CD14-positive monocyte (primary cell): ENCODE measurements at regions not wholly inside any gene's neighbourhood (a gene's known extent, or its start where the extent isn't known, plus 50 kb on each side); places are given as distances from the start of the nearest gene placed in this dataset.

Experiments
- DNase-seq, 3 donors: peaks; one replicate each; pipeline ENCODE4 v3.0.0-alpha.2; 2011 to 2022
- H2AFZ ChIP-seq: 2 replicates; pipeline ENCODE4 v1.6.0; 2012; ENCODE audit warnings: mild to moderate bottlenecking, low read depth, low read length, inconsistent platforms; ENCODE audit not compliant: insufficient read depth, poor library complexity, severe bottlenecking
- H3K27ac ChIP-seq, 2 donors: 1 replicate in 1 of 2; 2 replicates in 1 of 2; pipeline ENCODE4 v1.5.1; 2012 to 2013; ENCODE audit warnings: low read length in 2 of 2, control low read depth in 1 of 2, inconsistent platforms in 1 of 2, low read depth in 1 of 2, mild to moderate bottlenecking in 1 of 2
- H3K27me3 ChIP-seq, 2 donors: one replicate each; pipeline versions ENCODE4 v1.6.0 to v1.6.1; 2011 to 2013; ENCODE audit warnings: low read length in 2 of 2; ENCODE audit not compliant: control insufficient read depth in 2 of 2, insufficient read depth in 2 of 2
- H3K36me3 ChIP-seq, 2 donors: replicated peaks in 1 of 2; 1 replicate in 1 of 2; 2 replicates in 1 of 2; pipeline versions ENCODE4 v1.5.1 to v1.6.1; 2012 to 2013; ENCODE audit warnings: low read length in 2 of 2, control low read depth in 1 of 2, inconsistent platforms in 1 of 2, mild to moderate bottlenecking in 1 of 2; ENCODE audit not compliant: insufficient read depth in 2 of 2, control insufficient read depth in 1 of 2
- H3K4me1 ChIP-seq, 2 donors: 1 replicate in 1 of 2; 2 replicates in 1 of 2; pipeline versions ENCODE4 v1.5.1 to v1.6.1; 2012 to 2013; ENCODE audit warnings: low read length in 2 of 2, control low read depth in 1 of 2, inconsistent platforms in 1 of 2, mild to moderate bottlenecking in 1 of 2, moderate library complexity in 1 of 2; ENCODE audit not compliant: insufficient read depth in 2 of 2, control insufficient read depth in 1 of 2
- H3K4me2 ChIP-seq: replicated peaks from 2 replicates; pipeline ENCODE3; 2012; ENCODE audit warnings: low read length, moderate library complexity, mild to moderate bottlenecking; ENCODE audit not compliant: poor library complexity, severe bottlenecking; ENCODE audit errors: extremely low read depth
- H3K4me3 ChIP-seq, 3 experiments: fragments of 200-600 bp in 1 of 3; sonication (generic) in 1 of 3; replicated peaks in 1 of 3; 1 replicate in 2 of 3; 2 replicates in 1 of 3; pipeline ENCODE4 v1.5.1; 2011 to 2013; ENCODE audit warnings: low read length in 3 of 3, mild to moderate bottlenecking in 3 of 3, control low read depth in 2 of 3, low read depth in 2 of 3, inconsistent platforms in 1 of 3, moderate library complexity in 1 of 3
- H3K79me2 ChIP-seq: 2 replicates; pipeline ENCODE4 v1.6.0; 2012; ENCODE audit warnings: mild to moderate bottlenecking, control low read depth, inconsistent platforms, low read length, moderate library complexity; ENCODE audit not compliant: insufficient read depth
- H3K9ac ChIP-seq: 2 replicates; pipeline ENCODE4 v1.6.0; 2017; ENCODE audit warnings: low read length, mild to moderate bottlenecking; ENCODE audit not compliant: insufficient read depth, poor library complexity, severe bottlenecking
- H3K9me3 ChIP-seq, 2 donors: replicated peaks in 1 of 2; 1 replicate in 1 of 2; 2 replicates in 1 of 2; pipeline versions ENCODE4 v1.5.1 to v1.6.1; 2012 to 2013; ENCODE audit warnings: low read length in 2 of 2, control low read depth in 1 of 2; ENCODE audit not compliant: control insufficient read depth in 1 of 2, insufficient read depth in 1 of 2
- H4K20me1 ChIP-seq: 2 replicates; pipeline ENCODE4 v1.6.0; 2012; ENCODE audit warnings: mild to moderate bottlenecking, low read length, control low read depth, moderate library complexity; ENCODE audit not compliant: insufficient read depth
- H3K27ac Mint-ChIP-seq, 7 donors: one replicate each; pipeline ENCODE4 v1.8.0; 2020; ENCODE audit warnings: mild to moderate bottlenecking in 7 of 7, mixed read lengths in 7 of 7, moderate library complexity in 6 of 7, inconsistent platforms in 2 of 7
- H3K27me3 Mint-ChIP-seq, 3 donors: one replicate each; pipeline ENCODE4 v1.8.0; 2021 to 2022; ENCODE audit warnings: low read depth in 3 of 3, mild to moderate bottlenecking in 3 of 3, mixed read lengths in 3 of 3, moderate library complexity in 3 of 3, inconsistent platforms in 1 of 3
- H3K36me3 Mint-ChIP-seq, 2 donors: one replicate each; pipeline ENCODE4 v1.8.0; 2020; ENCODE audit warnings: mixed read lengths in 2 of 2, inconsistent platforms in 1 of 2, mild to moderate bottlenecking in 1 of 2
- H3K4me1 Mint-ChIP-seq: one replicate; pipeline ENCODE4 v1.8.0; 2020; ENCODE audit warnings: mild to moderate bottlenecking, mixed read lengths
- H3K4me3 Mint-ChIP-seq, 2 donors: one replicate each; pipeline ENCODE4 v1.8.0; 2020; ENCODE audit warnings: mild to moderate bottlenecking in 2 of 2, mixed read lengths in 2 of 2, moderate library complexity in 1 of 2
- H3K9me3 Mint-ChIP-seq, 7 donors: one replicate each; pipeline ENCODE4 v1.8.0; 2020 to 2022; ENCODE audit warnings: mixed read lengths in 7 of 7, mild to moderate bottlenecking in 6 of 7, moderate library complexity in 6 of 7, inconsistent platforms in 2 of 7
- WGBS: methylation state at CpG from one replicate; pipeline ENCODE4 v1.1.5; 2013; ENCODE audit warnings: missing lambda C conversion rate; ENCODE audit not compliant: insufficient coverage; 5-methylcytosine and 5-hydroxymethylcytosine counted together
- intact Hi-C, 2 donors: fragments of 100-400 bp; cut with micrococcal nuclease; formaldehyde crosslinking; loops; one replicate each; pipeline versions ENCODE4 v1.15.0 to v1.15.1; 2023
- TF ChIP-seq, protein P1 (sequence below): fragments of 200-600 bp; IDR thresholded peaks from one replicate; pipeline ENCODE4 v1.8.0; 2022; ENCODE audit warnings: antibody characterized with exemption, mild to moderate bottlenecking

DNA sequence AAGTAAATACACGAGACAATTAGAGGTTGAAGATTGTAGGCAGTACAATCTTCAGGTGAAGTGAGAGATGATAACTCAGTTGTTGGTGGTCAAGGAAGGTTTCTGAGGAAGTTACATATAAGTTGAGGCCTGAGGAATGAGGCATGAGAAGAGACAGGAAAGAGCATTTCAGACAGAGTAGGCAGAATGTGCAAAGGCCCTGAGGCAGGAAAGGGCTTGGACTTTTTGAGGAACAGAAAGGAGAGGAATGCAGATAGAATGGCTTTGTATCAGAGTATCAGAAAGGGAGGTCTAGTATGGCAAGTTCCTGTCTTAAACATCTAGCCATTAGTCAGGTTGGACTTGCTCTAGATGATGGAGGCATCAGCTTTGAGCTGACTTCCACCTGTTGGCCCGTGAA, 122.5 kb downstream of the CAND1 start:
- H3K4me2 ChIP-seq = no peak overlapping the region
- no peaks in the 10 kb centered on the region for H3K27me3 ChIP-seq
- H3K27ac ChIP-seq = no peak overlapping the region
- DNase-seq = no peak
- H4K20me1 ChIP-seq = no peaks in the 10 kb centered on the region
- H3K9me3 Mint-ChIP-seq = peaks cover 0 to 2% (median 0%) of the 10 kb centered on the region in 7 donors
- H3K4me3 Mint-ChIP-seq = no peak overlapping the region
- no peaks in the 10 kb centered on the region for H3K36me3 Mint-ChIP-seq
- H3K79me2 ChIP-seq = no peaks in the 10 kb centered on the region
- no peaks in the 10 kb centered on the region for H3K36me3 ChIP-seq
- H3K27me3 Mint-ChIP-seq = peaks cover 0 to 1% (median 0%) of the 10 kb centered on the region in 3 donors
- H3K9me3 ChIP-seq = no peaks in the 10 kb centered on the region
- H2AFZ ChIP-seq = no peak overlapping the region
- TF ChIP-seq, protein P1, sequence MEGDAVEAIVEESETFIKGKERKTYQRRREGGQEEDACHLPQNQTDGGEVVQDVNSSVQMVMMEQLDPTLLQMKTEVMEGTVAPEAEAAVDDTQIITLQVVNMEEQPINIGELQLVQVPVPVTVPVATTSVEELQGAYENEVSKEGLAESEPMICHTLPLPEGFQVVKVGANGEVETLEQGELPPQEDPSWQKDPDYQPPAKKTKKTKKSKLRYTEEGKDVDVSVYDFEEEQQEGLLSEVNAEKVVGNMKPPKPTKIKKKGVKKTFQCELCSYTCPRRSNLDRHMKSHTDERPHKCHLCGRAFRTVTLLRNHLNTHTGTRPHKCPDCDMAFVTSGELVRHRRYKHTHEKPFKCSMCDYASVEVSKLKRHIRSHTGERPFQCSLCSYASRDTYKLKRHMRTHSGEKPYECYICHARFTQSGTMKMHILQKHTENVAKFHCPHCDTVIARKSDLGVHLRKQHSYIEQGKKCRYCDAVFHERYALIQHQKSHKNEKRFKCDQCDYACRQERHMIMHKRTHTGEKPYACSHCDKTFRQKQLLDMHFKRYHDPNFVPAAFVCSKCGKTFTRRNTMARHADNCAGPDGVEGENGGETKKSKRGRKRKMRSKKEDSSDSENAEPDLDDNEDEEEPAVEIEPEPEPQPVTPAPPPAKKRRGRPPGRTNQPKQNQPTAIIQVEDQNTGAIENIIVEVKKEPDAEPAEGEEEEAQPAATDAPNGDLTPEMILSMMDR = no peak
- no peak overlapping the region for H3K9ac ChIP-seq
- H3K27ac Mint-ChIP-seq = no peak overlapping the region
- no peaks in the 10 kb centered on the region for H3K4me1 ChIP-seq
- no peaks in the 10 kb centered on the region for H3K4me1 Mint-ChIP-seq
- WGBS = 100% methylated on average over 2 of the region's 2 CpGs
- intact Hi-C loops = no loop called here
- no peak overlapping the region for H3K4me3 ChIP-seq

DNA sequence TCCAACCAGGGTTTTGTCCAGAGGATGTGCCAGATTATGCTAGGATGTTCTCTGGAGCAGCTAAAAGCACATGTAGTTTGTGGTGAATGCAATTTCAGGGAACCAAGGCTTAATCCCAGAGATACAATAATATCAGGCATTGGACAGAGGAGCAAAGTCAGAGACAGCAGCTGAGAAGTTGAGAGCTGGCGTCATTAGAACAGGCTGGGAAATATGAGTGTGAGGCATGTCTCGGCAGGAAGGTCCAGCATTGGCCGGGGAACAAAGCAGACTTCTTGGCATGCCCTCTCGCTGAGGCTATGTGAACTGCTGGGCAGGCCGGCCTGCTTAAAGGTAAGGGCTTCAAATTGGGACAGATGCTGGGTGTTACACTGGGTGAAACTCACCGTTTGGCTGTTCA, 125.4 kb downstream of the CAND1 start:
- no peaks in the 10 kb centered on the region for H3K36me3 ChIP-seq
- H3K27ac Mint-ChIP-seq = no peak overlapping the region
- H3K4me2 ChIP-seq = no peak overlapping the region
- 95% methylated on average over 4 of the region's 6 CpGs for WGBS
- no peaks in the 10 kb centered on the region for H3K79me2 ChIP-seq
- H4K20me1 ChIP-seq = no peaks in the 10 kb centered on the region
- H3K36me3 Mint-ChIP-seq = no peaks in the 10 kb centered on the region
- H3K4me3 ChIP-seq = no peak overlapping the region
- no peaks in the 10 kb centered on the region for H3K4me1 ChIP-seq
- peaks cover 0 to 2% (median 1%) of the 10 kb centered on the region in 3 donors for H3K27me3 Mint-ChIP-seq
- intact Hi-C loops = no loop called here
- H3K9me3 ChIP-seq = no peaks in the 10 kb centered on the region
- peaks cover 0 to 2% (median 0%) of the 10 kb centered on the region in 7 donors for H3K9me3 Mint-ChIP-seq
- no peak overlapping the region for H3K4me3 Mint-ChIP-seq
- no peaks in the 10 kb centered on the region for H3K27me3 ChIP-seq
- no peak overlapping the region for H3K9ac ChIP-seq
- DNase-seq = no peak
- H3K4me1 Mint-ChIP-seq = no peaks in the 10 kb centered on the region
- H2AFZ ChIP-seq = no peak overlapping the region
- no peak overlapping the region for H3K27ac ChIP-seq
- TF ChIP-seq, protein P1 = no peak
